Activated CD8-positive, alpha-beta memory T cell treated with anti-CD3 and anti-CD28 coated beads, Interleukin-2, amount 10 ng/mL, durations not matched to agents 7 days and 5 days (primary cell): ENCODE measurements at regions not wholly inside any gene's neighbourhood (a gene's known extent, or its start where the extent isn't known, plus 50 kb on each side); places are given as distances from the start of the nearest gene placed in this dataset.

Experiments used
- ATAC-seq: fragments of 150-1000 bp; cut with Tn5 transposase; one replicate; pipeline ENCODE4 v1.10.0; 2021; ENCODE audit warnings: moderate library complexity
- CTCF ChIA-PET: fragments of 350-600 bp; sonication (Branson Sonifier 250); formaldehyde crosslinking; loops from one replicate; lab custom pipeline; 2021; ENCODE audit warnings: antibody characterized with exemption; lab: Charles Lee
- DNase-seq: peaks from one replicate; pipeline ENCODE4 v3.0.0-alpha.2; 2020
- H3K27ac Mint-ChIP-seq: one replicate; pipeline ENCODE4 v1.8.0; 2021; ENCODE audit warnings: mild to moderate bottlenecking, mixed read lengths
- H3K27me3 Mint-ChIP-seq: one replicate; pipeline ENCODE4 v1.8.0; 2021; ENCODE audit warnings: mixed read lengths
- H3K36me3 Mint-ChIP-seq: one replicate; pipeline ENCODE4 v1.8.0; 2021; ENCODE audit warnings: mild to moderate bottlenecking, mixed read lengths
- H3K4me1 Mint-ChIP-seq: one replicate; pipeline ENCODE4 v1.8.0; 2021; ENCODE audit warnings: mixed read lengths
- H3K4me3 Mint-ChIP-seq: one replicate; pipeline ENCODE4 v1.8.0; 2021; ENCODE audit warnings: mild to moderate bottlenecking, moderate library complexity, mixed read lengths
- H3K9me3 Mint-ChIP-seq: one replicate; pipeline ENCODE4 v1.8.0; 2022; ENCODE audit warnings: low read depth, mixed read lengths

DNA sequence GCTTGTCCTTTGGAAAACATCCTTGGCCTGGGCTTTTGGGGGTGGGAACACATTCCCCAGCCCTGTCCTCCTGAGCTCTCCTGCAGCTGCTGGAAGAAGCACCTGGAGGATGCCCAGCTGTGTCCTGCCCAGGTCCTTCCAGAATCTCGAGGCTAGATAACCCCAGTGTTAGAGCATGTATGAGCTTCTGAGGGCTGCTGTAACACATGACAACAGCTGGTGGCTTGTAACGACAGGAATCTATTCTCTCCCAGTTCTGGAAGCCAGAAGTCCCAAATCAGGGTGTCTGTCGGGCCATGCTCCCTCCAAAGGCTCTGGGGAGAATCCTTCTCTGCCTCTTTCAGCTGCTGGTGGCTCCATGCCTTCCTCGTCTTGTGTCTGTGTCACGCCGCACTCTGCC is 403.6 kb upstream of the C2CD4B start:
- peaks cover 11% of the 10 kb centered on the region for H3K27me3 Mint-ChIP-seq
- CTCF ChIA-PET, result no interaction called here
- no peak overlapping the region for H3K27ac Mint-ChIP-seq
- H3K4me1 Mint-ChIP-seq, result no peaks in the 10 kb centered on the region
- no peak for ATAC-seq
- no peak for DNase-seq
- no peaks in the 10 kb centered on the region for H3K9me3 Mint-ChIP-seq
- no peaks in the 10 kb centered on the region for H3K36me3 Mint-ChIP-seq
- no peak overlapping the region for H3K4me3 Mint-ChIP-seq

DNA sequence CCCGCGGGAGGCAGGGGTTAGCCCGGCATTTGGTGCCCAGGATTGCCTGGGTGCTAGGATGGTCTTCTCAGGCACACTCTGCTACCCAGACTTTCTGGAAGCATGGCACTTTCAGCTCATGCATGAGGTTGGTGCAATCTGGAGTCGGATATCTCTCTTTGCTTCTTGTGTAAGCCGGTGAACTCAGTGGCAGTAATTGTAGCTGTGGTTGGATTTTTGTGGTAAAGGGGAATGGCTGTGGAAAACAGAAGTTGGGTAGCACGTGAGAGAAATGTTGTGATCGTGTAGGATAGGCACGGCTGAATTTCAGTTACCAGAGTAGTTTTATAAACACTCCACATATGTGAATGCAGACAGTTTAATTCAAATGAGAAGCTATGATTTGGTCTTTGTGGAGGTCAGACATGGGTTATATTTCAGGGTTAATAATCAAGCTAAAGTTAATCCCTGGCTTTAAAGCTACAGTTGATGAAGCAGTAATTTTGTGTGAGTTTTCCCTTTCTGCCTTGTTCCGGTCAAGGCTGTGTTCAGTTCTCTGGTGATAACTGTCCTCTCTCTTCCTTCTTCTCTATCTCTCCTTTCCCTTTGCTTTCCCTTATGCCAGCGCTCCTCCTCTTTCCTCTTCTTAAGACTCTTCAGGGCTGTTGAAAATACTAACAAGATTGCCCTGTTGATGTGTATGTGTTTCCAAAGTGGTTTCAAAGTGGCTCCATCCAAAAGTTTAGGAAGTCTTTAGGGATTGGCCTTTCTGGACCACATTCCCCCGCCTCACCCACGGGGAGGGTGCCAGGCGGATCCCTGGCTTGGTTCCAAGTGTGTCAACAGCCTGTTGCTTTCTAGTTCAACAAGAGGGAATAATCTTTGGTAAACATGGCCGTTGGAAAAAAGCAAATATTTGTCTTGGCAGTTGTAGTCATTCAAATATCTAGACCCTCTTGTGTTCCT is 404.6 kb upstream of the C2CD4B start:
- Mint-ChIP-seq H3K4me1 (no peaks in the 10 kb centered on the region), H3K27ac (no peak overlapping the region), H3K4me3 (no peak overlapping the region), H3K27me3 (peaks cover 12% of the 10 kb centered on the region), H3K9me3 (no peaks in the 10 kb centered on the region), H3K36me3 (no peaks in the 10 kb centered on the region)
- CTCF ChIA-PET, result no interaction called here
- no peak for DNase-seq
- no peak for ATAC-seq

DNA sequence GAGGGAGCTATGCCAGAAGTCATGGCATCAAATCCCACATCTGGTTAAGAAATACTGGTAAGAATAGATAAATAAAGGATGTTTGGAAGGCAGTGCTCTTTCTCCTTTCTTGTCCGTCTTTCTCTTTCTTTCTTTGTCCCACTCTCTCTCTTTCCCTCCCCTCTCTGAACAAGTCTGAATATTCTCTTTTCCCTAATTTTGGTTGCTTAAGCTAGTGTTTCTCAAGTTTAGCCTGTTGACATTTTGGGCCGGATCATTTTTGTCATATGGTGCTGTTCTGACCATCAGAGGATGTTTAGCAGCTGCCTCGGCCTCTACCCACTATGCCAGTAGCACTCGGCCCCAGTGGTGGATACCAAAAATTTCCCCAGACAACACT is 405.3 kb upstream of the C2CD4B start:
- Mint-ChIP-seq H3K9me3 (no peaks in the 10 kb centered on the region), H3K4me3 (no peak overlapping the region), H3K27me3 (peaks cover 12% of the 10 kb centered on the region), H3K27ac (no peak overlapping the region), H3K36me3 (no peaks in the 10 kb centered on the region), H3K4me1 (no peaks in the 10 kb centered on the region)
- CTCF ChIA-PET, result no interaction called here
- no peak for ATAC-seq
- DNase-seq, result no peak

DNA sequence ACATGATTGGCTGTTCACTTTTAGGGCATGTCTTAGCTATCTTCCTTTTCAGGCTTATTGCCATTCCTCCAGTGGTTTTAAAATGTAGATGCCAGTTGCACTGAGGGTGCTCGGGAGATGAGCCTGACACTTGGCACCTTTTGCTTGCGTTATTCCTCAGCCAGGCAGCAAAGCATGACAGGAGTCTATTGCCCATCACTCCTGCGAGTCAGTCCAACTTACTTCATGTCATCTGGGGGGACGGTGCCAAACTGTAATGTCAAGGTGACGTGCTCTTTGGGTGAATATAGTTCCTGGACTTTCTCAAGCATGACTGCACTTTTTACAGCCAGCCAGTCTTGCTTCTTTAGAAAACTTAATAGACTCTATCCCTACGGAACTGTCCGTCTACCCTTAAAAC is 406.0 kb upstream of the C2CD4B start:
- no peak overlapping the region for H3K4me3 Mint-ChIP-seq
- CTCF ChIA-PET, result no interaction called here
- no peaks in the 10 kb centered on the region for H3K36me3 Mint-ChIP-seq

DNA sequence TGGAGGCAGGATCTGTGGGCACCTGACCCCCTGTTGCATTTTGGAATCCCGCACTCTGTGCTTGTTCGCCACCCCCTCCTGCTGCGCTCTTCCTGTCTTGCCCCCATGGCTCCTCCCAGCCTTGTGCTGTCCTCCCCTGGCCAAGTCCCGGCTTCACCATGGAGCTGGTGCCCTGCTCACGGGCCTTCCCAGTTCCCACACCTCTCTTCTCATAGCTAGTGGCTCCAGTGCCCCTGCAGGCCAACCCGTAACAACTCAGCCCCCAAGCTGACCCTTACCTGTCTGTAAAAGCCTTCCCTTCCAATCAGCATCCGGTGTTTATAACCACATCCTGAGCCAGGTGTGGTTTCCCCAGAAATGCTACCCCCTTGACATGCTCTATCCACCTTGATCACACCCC is 407.7 kb upstream of the C2CD4B start:
- ATAC-seq, result no peak
- H3K36me3 Mint-ChIP-seq, result no peaks in the 10 kb centered on the region
- peaks cover 12% of the 10 kb centered on the region for H3K27me3 Mint-ChIP-seq
- no peak overlapping the region for H3K4me3 Mint-ChIP-seq
- no peak overlapping the region for H3K27ac Mint-ChIP-seq
- no peak for DNase-seq
- CTCF ChIA-PET, result interaction anchor here (0.7 kb wide), 1 partner anchor 169 kb away, joined by 3 read pairs; no protein-coding TSS in a partner anchor
- no peaks in the 10 kb centered on the region for H3K4me1 Mint-ChIP-seq
- no peaks in the 10 kb centered on the region for H3K9me3 Mint-ChIP-seq

More for the DNA sequence above, 406.0 kb upstream of the C2CD4B start:
- Mint-ChIP-seq H3K27me3 (peaks cover 12% of the 10 kb centered on the region), H3K27ac (no peak overlapping the region), H3K9me3 (no peaks in the 10 kb centered on the region), H3K4me1 (no peaks in the 10 kb centered on the region)
- ATAC-seq (no peak), DNase-seq (no peak)

DNA sequence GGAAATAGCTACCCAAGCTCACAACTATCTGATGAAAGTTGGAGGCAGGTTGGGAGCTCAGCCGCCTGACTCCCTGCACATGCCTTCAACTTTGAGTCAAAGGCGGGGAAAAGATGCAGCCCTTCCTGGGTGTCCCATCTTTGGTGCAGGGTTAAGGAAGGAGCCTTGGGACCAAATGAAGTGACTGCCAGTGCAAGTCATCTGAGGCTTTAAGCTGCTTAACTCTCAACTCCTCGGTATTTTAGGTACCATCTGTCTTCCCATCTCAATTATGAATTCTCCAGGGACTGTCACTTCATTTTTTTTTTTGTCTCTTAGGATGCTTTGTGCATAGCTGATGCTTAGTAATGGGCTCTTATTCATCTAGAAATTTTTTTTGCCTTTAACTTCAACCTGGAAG is 408.8 kb upstream of the C2CD4B start:
- ATAC-seq, result no peak
- no peak overlapping the region for H3K4me3 Mint-ChIP-seq
- CTCF ChIA-PET, result interaction anchor here (1.4 kb wide), 1 partner anchor 10 kb away, joined by 3 read pairs; no protein-coding TSS in a partner anchor
- no peak overlapping the region for H3K27ac Mint-ChIP-seq
- H3K4me1 Mint-ChIP-seq, result no peaks in the 10 kb centered on the region
- no peaks in the 10 kb centered on the region for H3K36me3 Mint-ChIP-seq
- DNase-seq, result no peak
- peaks cover 12% of the 10 kb centered on the region for H3K27me3 Mint-ChIP-seq
- H3K9me3 Mint-ChIP-seq, result no peaks in the 10 kb centered on the region

DNA sequence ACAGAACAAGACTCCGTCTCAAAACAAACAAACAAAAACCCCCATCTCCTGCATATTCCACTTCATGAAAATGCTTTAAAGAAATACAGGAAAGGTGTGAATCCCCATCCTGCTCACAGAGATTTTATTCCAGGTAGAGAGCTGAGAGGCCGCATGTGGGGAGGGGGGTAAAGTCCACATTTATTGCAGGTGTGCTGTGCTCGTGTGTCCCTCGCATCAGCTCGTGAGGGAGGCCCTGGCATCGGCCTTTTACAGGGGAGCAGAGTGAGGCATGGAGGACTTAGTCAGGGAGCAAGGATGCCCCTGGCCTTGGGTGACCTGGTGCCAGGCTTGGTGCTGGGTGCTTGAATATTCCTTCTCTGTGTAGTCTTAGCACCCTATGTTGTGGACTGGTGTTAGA is 413.5 kb upstream of the C2CD4B start:
- Mint-ChIP-seq H3K9me3 (no peaks in the 10 kb centered on the region), H3K4me3 (no peak overlapping the region), H3K27me3 (peaks cover 2% of the 10 kb centered on the region), H3K4me1 (no peaks in the 10 kb centered on the region), H3K36me3 (no peaks in the 10 kb centered on the region), H3K27ac (no peak overlapping the region)
- CTCF ChIA-PET, result no interaction called here
- ATAC-seq (no peak), DNase-seq (no peak)

DNA sequence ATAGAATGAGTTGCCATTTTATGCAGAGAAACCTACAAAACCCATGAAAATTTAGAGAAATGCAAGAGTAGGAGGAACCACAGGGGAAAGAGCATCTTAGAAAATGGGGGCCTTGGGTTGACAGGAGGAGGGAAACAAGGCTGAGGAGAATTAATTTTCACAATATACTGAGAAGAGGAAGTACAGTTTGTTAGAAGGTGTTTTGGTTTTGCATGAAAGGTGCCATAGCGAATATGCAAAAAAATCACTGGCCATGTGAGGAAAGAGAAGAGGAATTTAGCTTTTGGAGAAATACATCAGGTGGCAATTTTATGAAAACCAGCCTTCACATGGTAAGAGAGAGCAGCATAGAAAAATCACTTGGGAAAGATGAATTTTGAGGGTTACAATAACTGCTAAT is 413.9 kb upstream of the C2CD4B start:
- CTCF ChIA-PET, result no interaction called here
- ATAC-seq, result no peak
- Mint-ChIP-seq H3K4me1 (no peaks in the 10 kb centered on the region), H3K27me3 (no peaks in the 10 kb centered on the region), H3K36me3 (no peaks in the 10 kb centered on the region), H3K9me3 (no peaks in the 10 kb centered on the region), H3K4me3 (no peak overlapping the region), H3K27ac (no peak overlapping the region)
- no peak for DNase-seq

DNA sequence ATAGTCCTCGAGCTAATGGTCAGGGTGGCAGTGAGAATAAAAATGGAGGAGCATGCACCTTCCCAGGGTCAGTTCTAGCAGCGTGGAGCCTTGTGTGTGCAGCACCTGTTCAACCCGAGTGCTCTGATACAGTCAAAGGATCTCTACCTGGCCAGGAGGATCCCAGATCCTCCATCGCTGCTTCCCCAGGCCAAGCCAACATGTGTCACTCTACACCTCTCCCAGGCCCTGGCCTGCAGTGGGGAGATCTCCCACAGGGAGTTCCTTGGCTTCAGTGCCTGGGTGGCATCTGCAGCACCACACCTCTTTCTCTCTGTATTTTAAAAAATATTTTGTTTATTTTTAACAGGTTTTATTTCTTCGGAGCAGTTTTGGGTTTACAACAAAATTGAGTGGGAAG is 414.8 kb upstream of the C2CD4B start:
- Mint-ChIP-seq H3K9me3 (no peaks in the 10 kb centered on the region), H3K36me3 (no peaks in the 10 kb centered on the region), H3K4me1 (no peaks in the 10 kb centered on the region), H3K4me3 (no peak overlapping the region), H3K27me3 (no peaks in the 10 kb centered on the region), H3K27ac (no peak overlapping the region)
- CTCF ChIA-PET, result no interaction called here
- ATAC-seq (no peak), DNase-seq (no peak)

DNA sequence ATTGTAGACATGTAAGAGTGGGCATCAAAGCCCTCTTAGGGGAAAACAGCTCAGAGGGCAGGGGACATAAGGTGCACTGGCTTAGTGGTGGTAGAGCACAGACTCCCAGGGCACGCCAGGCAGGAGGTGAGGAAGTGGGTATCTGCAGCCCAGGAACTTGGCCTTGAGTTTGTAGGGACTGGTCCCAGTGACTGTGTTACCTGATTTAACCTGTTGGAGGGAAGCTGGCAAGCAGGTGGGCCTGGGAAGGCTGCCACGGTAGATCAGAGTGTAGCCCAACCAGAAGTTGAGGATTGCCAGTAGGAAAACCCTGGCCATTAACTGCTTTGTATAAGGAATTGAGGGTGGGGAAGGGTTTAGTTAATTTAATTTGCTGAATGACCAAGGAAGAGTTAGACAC is 417.5 kb upstream of the C2CD4B start:
- H3K27ac Mint-ChIP-seq, result no peak overlapping the region
- H3K9me3 Mint-ChIP-seq, result no peaks in the 10 kb centered on the region
- H3K4me3 Mint-ChIP-seq, result no peak overlapping the region
- H3K36me3 Mint-ChIP-seq, result no peaks in the 10 kb centered on the region
- no peaks in the 10 kb centered on the region for H3K4me1 Mint-ChIP-seq
- no peak for DNase-seq
- CTCF ChIA-PET, result no interaction called here
- peaks cover 2% of the 10 kb centered on the region for H3K27me3 Mint-ChIP-seq
- no peak for ATAC-seq

DNA sequence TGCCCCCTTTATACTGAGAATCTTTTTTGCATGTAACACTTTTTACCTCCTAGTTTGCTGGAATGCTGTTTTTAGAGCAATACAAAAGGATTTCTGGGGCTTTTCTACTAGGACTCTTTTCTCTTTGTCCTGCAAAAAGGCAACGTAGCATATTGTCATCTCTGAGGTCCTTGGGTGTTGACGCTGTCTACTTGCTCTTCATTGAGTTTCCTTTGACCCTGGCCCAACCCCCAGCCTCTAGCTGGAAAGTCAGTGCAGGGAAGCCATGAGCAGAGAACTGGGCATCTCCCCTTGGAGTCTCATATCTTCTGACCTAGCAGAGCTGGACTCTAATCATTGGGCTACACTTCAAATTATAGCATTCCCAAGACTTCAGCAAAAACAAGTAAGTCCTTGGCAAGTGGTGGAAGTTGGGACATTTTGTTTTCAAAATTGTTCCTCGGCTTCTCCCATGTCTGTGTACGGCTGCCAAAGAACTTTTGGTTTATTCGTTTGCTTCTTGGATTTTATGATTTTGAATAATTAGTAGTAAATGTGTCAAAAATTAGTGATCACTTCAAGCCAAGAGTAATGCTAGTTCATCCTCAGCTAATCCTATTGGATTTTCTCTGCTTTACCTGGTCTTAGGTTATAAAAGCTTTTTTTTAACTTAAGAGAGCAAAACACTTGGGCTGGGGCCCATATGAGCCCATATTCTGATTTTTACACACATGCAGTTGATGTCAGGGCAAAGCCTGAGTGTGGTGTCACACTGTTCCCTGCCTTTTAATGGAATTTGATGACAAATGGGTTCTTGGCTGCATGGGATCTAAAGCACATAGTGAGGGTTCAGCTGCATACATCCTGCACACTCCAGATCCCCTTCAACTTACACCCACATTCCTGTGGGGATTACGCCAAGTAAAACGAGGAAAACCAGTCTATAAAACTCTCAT is 419.5 kb upstream of the C2CD4B start:
- Mint-ChIP-seq H3K36me3 (no peaks in the 10 kb centered on the region), H3K4me1 (no peaks in the 10 kb centered on the region), H3K27me3 (peaks cover 5% of the 10 kb centered on the region), H3K4me3 (no peak overlapping the region), H3K9me3 (no peaks in the 10 kb centered on the region), H3K27ac (no peak overlapping the region)
- DNase-seq (no peak), ATAC-seq (no peak)
- CTCF ChIA-PET, result interaction anchor here (0.9 kb wide), 1 partner anchor 11 kb away, joined by 3 read pairs; no protein-coding TSS in a partner anchor

DNA sequence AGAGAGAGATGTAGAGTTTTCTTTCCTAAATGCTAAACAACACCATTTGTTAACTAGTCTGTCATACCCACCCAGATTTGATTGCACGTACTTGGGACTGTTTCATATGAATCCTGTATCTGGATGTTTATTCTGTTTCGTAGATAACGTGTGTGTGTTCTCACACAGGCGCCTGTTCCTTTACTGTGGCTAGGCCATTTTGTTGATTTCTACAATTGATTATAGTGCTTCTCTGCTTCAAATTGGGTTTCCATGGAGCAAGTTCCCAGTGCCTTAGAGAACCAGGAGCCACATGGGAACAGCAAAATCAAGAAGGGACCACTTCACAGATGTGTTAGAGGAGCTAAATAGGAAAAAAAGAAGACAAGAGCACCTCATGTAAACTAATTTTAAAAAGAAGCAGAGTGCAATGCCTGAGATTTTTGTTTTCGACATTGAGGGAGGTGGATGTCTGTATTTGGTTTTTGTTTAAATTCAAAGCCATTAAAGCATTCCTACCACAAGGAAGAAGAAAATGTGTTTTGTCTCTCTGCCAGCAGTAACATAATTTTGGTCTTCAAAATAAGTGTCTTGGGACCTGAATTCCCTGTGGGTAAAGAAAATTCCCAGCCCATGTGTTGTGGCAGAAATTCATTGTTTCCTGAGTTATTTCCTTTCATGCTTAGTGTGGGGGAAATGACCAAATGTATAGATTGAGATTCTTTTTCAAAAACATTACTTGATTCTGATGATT is 424.0 kb upstream of the C2CD4B start:
- no peaks in the 10 kb centered on the region for H3K9me3 Mint-ChIP-seq
- H3K4me3 Mint-ChIP-seq, result no peak overlapping the region
- H3K27ac Mint-ChIP-seq, result no peak overlapping the region
- no peaks in the 10 kb centered on the region for H3K4me1 Mint-ChIP-seq
- no peak for ATAC-seq
- CTCF ChIA-PET, result no interaction called here
- H3K27me3 Mint-ChIP-seq, result peaks cover 22% of the 10 kb centered on the region
- H3K36me3 Mint-ChIP-seq, result no peaks in the 10 kb centered on the region
- no peak for DNase-seq
